Germinal center (tissue), 1 donor: ENCODE measurements at regions not wholly inside any gene's neighbourhood (a gene's known extent, or its start where the extent isn't known, plus 50 kb on each side); places are given as distances from the start of the nearest gene placed in this dataset.
"Not testable (repeated sequence)": the region's sequence is repeated elsewhere in the genome, so short reads cannot be mapped to it uniquely, and the experiment has no call there.

Source experiments
- DNase-seq: peaks from one replicate; pipeline ENCODE4 v3.0.0; 2012; ENCODE audit warnings: mixed read lengths, low spot score

DNA sequence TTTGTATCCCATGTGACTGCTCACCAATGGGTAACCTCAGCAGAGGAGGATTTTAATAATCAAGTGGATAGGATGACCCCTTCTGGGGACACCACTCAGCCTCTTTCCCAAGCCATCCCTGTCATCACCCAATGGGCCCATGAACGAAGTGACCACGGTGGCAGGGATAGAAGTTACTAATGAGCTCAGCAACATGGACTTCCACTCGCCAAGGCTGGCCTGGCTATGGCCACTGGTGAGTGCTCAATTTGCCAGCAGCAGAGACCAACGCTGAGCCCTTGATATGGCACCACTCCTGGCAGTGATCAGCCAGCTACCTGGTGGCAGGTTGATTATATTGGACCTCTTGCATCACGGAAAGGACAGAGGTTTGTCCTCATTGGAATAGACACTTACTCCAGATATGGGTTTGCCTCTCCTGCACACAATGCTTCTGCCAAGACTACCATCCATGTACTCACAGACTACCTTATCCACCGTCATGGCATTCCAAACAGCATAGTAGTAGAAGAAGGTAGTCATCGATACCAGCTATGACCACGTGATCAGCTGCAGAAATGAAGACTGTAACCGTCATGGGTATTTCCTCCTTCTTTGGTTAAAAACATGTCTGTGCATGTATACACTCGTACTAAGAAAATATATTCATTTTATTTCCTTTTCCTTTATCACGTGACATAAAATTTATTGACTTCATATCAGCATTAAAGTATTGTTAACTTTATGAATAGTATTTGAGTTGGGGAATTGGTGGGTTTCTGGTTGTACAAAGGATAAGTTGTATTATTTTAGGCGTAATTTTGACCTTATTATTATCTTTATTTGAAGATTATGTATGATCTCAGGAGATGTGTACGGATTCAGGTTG lies 562.6 kb downstream of the PTPRU start:
- DNase-seq: no peak

- DNase-seq: not testable (repeated sequence)
Measured at GRCh38 chr1:29797125-29797524, 560.8 kb downstream of the PTPRU start.

GRCh38 chr1:29795965-29796364 lies 559.6 kb downstream of the PTPRU start:
- not testable (repeated sequence) for DNase-seq

- DNase-seq: no peak
Measured at GRCh38 chr1:29793653-29794348, 557.5 kb downstream of the PTPRU start.

- DNase-seq: peak; percentile 55
Measured at GRCh38 chr1:29793101-29793546, 556.8 kb downstream of the PTPRU start.

DNA sequence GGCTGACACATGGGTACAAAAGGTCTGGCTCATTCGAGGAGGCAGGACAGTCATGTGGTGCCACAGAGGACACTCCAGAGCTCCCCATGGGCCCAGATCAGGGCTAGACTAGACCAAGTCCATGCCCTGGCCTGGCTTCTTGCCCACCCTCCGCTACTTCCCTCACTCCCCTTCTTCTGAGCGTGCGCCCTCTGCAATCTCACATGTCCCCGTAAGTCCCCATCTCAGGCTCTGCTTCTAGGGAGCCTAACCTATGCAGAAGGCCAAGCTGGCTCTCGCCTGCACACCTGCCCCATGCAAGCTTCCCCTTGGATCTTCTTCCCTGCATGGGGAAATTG lies 553.6 kb downstream of the PTPRU start:
- no peak for DNase-seq

DNA sequence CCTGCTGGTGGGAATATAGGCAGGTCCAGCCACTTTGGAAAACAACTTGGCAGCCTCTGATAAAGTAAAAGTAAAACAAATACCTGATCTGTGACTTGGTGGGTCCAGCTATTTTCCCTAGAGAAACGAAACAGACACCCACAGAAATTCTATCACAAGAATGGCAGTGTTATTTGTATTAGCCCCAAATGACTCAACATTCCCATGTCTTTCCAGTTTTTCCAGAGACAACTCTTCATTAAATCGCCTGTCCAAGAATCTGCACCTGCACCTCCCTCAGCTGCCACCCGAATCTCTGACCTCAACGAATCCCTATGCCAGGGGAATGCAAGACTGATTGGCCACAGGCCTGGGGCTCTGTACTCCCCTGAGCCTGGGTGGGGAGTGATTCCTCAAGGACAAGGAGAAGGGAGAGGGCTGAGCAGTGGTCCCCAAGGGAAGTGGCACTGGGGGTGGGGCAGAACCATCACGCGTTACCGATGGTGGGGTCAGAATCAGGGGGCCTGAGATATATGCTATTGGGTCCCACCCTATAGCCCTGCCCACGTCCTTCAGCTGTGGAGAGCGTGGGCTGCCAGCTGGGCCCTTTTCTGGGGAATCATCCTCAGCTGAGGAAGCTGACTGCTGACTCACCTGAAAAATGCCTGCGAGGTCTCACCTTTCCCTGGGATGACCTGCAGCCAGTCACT lies 553.0 kb downstream of the PTPRU start:
- no peak for DNase-seq

DNA sequence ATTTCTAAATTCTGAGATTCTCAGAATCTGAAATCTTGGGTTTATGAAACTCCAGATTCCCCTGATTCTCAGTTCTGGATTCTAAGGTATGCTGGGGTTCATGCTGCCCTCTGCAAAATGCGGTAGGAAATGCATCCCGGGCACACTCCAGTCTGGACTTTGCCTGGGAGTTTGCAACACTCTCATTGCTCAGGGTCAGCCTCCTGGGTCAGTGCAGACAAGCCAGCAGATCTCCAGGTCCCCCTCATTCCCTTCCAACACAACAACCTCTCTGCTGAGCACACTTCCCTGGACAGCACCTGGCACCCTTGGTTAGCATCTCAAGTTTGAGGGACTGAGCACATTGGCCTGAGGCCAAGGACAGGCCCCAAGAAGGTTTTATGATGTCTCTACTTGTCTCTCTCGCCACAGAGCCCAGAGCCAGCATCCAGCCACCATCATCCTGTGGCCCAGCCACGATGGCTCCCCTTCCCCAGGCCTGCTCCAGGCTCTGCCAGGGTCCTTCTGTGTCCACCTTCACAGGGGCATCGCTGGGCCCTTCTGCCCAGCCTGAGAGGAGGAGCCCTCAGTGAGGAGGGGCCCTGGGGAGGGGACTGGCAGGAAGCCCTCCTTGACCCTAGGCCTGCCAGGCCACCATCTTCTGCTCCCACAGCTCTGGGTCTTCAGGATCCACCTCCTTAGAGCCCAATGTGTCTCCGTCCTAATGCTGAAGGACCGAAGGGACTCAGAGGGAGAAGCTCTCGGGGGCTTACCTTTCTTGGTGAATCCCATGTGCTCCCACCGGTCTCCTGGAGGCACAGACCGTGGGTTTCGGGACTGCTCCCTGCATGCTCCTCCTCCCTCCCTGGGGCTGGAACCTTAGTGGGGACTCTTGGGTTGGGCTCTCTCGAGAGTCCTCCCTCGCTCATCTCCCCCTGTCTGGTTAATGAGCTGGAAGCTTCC lies 550.7 kb downstream of the PTPRU start:
- no peak for DNase-seq

DNA sequence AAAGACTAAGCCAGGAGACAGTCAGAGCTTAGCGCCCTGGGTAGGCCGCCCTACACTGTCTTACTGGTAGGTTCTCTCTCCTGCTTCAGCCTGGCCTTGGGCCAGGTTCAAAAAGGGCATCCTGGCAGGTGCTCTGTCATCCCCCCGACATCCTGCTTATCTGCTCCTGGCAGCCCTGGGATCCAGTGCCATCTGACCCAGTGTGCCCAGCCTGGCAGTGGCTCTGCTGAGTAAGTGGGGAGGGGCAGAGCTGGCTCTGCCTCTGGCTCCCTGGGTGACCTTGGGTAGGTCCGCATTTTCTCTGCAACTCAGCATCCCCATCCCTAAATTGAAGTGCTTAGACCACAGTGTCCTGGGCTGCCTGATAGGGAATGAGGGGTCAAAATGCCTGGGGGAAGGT lies 549.9 kb downstream of the PTPRU start:
- no peak for DNase-seq

GRCh38 chr1:29785554-29785953 lies 549.2 kb downstream of the PTPRU start:
- no peak for DNase-seq

- DNase-seq: no peak
Measured at GRCh38 chr1:29785137-29785527, 548.8 kb downstream of the PTPRU start.

DNA sequence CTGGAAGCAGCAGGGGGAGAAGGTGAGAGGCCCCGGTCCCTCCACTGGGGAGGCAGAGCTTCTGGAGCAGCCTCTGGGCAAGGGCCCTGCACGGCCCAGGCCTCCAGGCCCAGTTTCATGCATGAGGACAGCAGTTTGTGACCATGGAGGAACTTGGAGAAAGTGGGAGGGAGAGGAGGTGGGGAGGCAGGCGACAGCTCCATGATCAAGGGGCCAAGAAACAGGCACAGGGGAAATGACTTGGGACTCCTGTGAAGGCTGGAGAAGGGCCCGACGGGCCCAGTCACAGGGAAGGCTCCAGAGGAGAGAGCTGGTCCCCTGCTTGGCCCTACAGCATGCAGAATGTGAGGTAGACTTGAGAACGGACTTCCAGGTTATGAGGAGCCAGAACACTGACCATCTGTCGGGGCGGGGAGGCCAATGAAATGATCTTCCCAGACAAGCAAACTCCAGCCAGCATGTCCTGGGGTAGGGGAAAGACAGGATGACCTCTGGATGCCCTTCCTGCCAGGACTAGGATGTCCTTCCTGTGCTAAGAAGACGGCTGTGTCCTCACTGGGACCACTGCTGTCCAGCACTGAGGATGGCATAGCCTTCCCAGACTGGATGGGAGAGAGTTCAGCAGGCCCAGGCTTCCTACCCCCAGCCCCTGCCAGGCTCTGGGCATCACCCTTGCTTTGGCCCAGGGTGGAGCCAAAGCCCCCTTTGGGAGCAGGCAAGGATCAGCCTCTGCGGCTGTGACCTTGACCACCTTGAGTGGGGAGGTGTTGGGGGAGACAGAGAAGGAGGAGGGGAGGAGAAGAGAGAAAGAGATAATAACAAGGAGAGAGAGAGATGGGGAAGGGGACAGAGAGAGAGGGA lies 548.2 kb downstream of the PTPRU start:
- no peak for DNase-seq

- DNase-seq: no peak
Measured at GRCh38 chr1:29783508-29784275, 547.4 kb downstream of the PTPRU start.

- no peak for DNase-seq
Measured at GRCh38 chr1:29782846-29783507, 546.7 kb downstream of the PTPRU start.

- DNase-seq: no peak
Measured at GRCh38 chr1:29779146-29779545, 542.8 kb downstream of the PTPRU start.

- no peak for DNase-seq
Measured at GRCh38 chr1:29777522-29777921, 541.2 kb downstream of the PTPRU start.

DNA sequence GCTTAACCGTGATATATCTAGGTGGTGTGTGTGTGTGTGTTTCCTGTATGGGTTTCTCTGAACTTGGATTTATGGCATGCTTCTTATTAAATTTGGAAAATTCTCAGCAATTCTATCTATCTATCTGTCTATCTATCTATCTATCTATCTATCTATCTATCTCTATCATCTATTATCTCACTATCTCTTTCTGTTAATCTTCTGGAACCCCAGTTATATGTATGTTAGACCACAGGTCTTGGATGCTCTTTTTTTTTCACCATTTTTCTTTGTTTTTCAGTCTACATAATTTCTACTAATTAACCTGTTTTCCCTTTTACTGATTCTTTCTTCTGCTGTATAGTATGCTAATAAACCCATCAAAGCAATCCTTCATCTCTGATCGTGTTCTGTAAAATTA lies 538.0 kb downstream of the PTPRU start:
- no peak for DNase-seq

DNA sequence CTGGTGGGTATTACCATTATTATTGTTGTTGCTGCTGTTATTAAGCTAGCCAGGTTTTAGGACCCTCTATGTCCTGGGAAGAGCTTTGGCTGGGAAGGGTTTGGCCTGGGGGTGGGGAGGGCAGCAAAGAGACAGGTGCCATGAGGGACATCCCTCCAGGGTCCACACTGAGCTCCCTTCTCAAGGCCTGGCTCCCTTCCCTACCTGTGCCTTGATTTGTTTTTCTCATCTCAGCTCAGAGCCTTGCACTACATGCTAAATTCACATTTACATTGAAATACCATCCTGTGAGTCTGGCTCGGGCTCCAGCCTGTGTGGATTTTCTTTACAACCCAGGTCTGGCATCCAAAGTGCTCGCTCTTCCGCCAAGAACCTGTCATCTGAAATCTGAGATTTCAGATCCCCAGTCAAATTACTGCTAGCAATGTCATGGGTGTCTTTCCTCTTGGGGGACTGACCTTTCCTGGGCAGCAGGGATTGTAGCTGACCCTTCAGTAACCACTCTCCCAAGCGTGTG lies 536.3 kb downstream of the PTPRU start:
- DNase-seq: no peak

DNA sequence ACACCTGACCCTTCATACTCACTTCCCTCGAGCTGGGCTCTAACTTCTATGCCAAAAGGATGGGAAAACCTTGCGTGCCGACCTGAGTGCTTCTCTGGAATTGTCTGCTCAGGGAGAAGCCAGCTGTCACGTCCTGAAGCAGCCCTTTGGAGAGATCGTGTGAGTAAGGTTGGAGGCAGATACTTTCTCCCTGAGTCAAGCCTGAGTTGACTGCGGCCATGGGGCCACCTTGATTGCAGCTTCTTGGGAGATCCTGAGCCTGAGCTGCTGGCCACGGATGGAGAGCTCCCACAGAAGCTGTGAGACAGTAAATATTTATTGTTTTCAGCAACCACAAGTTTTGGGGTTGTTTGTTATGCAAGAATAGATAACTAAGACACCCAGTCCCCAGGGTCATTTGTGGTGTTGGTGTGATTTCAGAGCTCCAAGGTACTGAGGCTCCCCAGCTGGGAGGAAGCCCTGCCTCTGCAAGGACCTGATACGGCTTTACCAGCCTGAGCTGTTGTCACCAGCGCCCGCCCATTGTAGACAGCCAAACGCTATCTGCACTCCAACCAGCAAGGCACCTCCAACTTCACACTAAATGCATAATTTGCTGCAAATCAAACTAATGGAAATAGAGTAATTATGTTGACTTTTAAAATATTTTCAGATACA lies 531.6 kb downstream of the PTPRU start:
- DNase-seq: no peak
